Activated T-helper 2 cell treated with anti-CD3 and anti-CD28 coated beads, Interferon-gamma antibody, Interleukin-2, Interleukin-4, amounts not matched to agents 10 μg/mL and 5 μg/mL and 100 μg/mL, durations not matched to agents 14 hours and 24 hours and 36 hours (primary cell): ENCODE measurements at regions not wholly inside any gene's neighbourhood (a gene's known extent, or its start where the extent isn't known, plus 50 kb on each side); places are given as distances from the start of the nearest gene placed in this dataset.

Experiments
- DNase-seq: peaks from one replicate; pipeline ENCODE4 v3.0.0; 2021; ENCODE audit warnings: low spot score
- H3K27ac Mint-ChIP-seq: one replicate; pipeline ENCODE4 v1.8.0; 2021; ENCODE audit warnings: mixed read lengths
- H3K27me3 Mint-ChIP-seq: one replicate; pipeline ENCODE4 v1.8.0; 2021; ENCODE audit warnings: low read depth, mixed read lengths
- H3K36me3 Mint-ChIP-seq: one replicate; pipeline ENCODE4 v1.8.0; 2021; ENCODE audit warnings: low read depth, mixed read lengths
- H3K4me1 Mint-ChIP-seq: one replicate; pipeline ENCODE4 v1.8.0; 2021; ENCODE audit warnings: low read depth, mixed read lengths
- H3K4me3 Mint-ChIP-seq: one replicate; pipeline ENCODE4 v1.8.0; 2021; ENCODE audit warnings: low read depth, mild to moderate bottlenecking, moderate library complexity, mixed read lengths
- H3K9me3 Mint-ChIP-seq: one replicate; pipeline ENCODE4 v1.8.0; 2021; ENCODE audit warnings: mixed read lengths
- intact Hi-C: fragments of 100-400 bp; cut with micrococcal nuclease; formaldehyde crosslinking; loops from one replicate; pipeline ENCODE4 v1.15.1; 2023

DNA sequence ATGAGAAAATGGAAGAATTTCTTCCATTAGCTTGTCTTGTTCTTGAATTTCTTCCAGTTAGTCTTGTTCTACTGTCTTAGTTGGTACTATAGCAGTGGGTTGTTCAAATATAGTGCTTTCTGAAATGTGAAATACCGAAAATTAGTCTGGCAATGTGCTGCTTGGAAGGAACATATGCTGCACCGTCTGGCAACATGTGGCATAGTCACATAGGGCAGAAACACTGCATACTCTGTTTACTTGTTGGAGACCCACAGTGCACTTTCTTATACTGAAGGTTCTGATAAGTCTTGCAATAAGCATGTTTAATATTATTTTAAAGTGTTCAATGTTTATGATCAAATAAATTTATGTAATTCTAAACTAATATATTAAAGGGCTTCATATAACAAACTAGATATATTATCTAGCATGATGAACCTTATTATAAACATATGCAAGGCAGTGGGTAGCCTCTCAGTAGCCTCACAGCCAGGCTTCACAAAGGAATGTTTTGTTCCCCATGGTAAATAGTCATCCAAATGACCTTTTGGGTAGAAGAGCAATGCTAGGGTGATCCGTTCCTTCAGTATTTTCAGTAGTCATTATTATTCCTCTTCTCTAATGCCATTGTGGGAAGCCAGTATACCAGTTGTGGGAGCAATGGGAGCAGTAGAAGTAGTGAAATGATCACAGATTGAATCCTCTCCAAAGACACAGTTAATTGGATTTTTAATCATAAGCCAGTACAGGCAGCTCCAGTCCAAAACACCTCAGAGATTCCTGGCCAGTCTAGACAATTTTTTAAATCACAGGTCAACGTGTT is 1106.7 kb downstream of the DTWD2 start:
- Mint-ChIP-seq H3K9me3 (no peaks in the 10 kb centered on the region), H3K36me3 (no peaks in the 10 kb centered on the region), H3K27ac (no peak overlapping the region), H3K27me3 (no peaks in the 10 kb centered on the region), H3K4me1 (no peaks in the 10 kb centered on the region), H3K4me3 (no peak overlapping the region)
- intact Hi-C loops = no loop called here
- no peak for DNase-seq

DNA sequence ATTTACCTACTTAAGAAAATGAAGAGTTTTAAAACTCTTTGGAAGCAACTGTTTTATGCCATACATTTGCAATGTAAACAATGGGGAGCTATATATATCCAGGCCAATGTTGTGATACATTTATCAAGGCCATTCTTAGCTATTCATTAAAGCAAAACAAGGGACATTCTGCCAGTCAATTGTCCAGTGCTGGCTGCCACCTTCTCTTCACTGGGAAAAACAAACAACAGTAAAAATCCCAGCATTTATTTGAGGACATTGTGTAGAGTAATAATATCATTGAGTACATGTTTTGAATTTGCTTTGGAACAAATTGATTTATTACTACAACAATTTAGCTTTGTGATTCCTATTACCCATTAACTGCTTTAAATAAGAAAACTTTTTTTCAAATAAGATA is 1107.4 kb downstream of the DTWD2 start:
- H3K27me3 Mint-ChIP-seq = no peaks in the 10 kb centered on the region
- no peak overlapping the region for H3K4me3 Mint-ChIP-seq
- H3K36me3 Mint-ChIP-seq = no peaks in the 10 kb centered on the region
- DNase-seq = no peak
- no peaks in the 10 kb centered on the region for H3K9me3 Mint-ChIP-seq
- intact Hi-C loops = no loop called here
- H3K27ac Mint-ChIP-seq = no peak overlapping the region
- H3K4me1 Mint-ChIP-seq = no peaks in the 10 kb centered on the region

DNA sequence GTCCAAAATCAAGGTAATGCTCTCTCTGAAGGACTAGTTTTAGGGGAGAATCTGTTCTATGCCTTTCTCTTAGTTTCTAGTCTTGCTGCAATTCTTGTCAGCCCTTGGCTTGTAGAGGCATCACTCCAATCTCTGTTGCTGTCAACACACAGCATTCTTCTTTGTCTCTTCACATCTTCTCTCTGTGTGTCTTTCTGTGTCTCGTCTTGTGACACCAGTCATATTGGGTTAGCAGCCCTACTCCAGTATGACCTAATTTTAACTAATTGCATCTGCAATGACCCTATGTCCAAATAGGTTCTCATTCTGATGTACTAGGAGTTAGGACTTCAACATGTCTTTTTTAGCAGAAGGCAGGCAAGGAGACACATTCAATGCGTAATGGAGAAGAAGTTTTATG is 1110.6 kb downstream of the DTWD2 start:
- Mint-ChIP-seq H3K36me3 (no peaks in the 10 kb centered on the region), H3K27ac (no peak overlapping the region), H3K4me3 (no peak overlapping the region), H3K4me1 (no peaks in the 10 kb centered on the region), H3K27me3 (no peaks in the 10 kb centered on the region), H3K9me3 (no peaks in the 10 kb centered on the region)
- intact Hi-C loops = no loop called here
- DNase-seq = no peak

DNA sequence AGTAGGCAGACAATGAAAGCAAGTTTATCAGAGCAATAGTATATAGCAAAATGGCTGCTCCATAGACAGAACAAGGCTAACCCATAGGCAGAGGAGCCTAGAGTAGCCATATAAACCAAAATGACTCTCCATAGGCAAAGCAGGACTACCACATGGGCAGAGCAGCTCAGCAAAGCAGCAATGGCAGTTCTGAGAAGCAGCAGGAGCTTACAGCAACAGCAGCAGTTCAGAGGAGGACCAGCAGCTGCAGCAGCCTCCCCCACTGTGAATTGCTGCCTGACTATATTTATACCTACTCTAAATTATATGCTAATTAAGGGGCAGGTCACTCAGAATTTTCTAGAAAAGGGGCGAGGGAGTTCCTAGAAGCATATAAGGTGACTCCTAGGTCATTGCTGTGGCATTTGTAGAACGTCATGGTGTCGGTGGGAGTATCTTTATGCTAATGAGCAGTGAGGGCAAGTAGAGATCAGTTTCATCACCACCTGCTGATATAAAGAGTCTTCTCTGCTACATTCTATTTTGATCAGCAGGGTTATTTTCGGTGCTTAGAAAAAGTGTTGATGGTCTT is 1115.5 kb downstream of the DTWD2 start:
- no peaks in the 10 kb centered on the region for H3K27me3 Mint-ChIP-seq
- no peaks in the 10 kb centered on the region for H3K36me3 Mint-ChIP-seq
- no peaks in the 10 kb centered on the region for H3K4me1 Mint-ChIP-seq
- DNase-seq = no peak
- intact Hi-C loops = no loop called here
- no peak overlapping the region for H3K27ac Mint-ChIP-seq
- no peaks in the 10 kb centered on the region for H3K9me3 Mint-ChIP-seq
- H3K4me3 Mint-ChIP-seq = no peak overlapping the region

DNA sequence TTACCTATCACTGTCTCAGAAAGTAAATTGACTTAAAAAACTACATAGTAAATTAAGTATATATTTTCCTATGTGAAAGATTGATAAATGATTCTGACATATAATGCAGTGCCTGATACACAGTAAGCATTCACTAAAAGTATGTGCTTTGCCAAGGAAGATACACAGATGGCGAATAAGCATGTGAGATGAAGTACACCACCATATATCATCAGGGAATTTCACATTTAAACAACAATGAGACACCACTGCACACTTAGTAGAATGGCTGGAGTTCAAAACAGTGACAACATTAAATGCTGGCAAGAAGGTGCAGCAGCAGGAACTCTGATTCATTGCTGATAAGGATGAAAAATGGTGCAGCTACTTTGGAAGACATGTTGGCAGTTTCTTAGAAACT is 1118.8 kb downstream of the DTWD2 start:
- Mint-ChIP-seq H3K27ac (no peak overlapping the region), H3K27me3 (no peaks in the 10 kb centered on the region), H3K4me1 (no peaks in the 10 kb centered on the region), H3K9me3 (no peaks in the 10 kb centered on the region), H3K36me3 (no peaks in the 10 kb centered on the region), H3K4me3 (no peak overlapping the region)
- intact Hi-C loops = no loop called here
- no peak for DNase-seq

DNA sequence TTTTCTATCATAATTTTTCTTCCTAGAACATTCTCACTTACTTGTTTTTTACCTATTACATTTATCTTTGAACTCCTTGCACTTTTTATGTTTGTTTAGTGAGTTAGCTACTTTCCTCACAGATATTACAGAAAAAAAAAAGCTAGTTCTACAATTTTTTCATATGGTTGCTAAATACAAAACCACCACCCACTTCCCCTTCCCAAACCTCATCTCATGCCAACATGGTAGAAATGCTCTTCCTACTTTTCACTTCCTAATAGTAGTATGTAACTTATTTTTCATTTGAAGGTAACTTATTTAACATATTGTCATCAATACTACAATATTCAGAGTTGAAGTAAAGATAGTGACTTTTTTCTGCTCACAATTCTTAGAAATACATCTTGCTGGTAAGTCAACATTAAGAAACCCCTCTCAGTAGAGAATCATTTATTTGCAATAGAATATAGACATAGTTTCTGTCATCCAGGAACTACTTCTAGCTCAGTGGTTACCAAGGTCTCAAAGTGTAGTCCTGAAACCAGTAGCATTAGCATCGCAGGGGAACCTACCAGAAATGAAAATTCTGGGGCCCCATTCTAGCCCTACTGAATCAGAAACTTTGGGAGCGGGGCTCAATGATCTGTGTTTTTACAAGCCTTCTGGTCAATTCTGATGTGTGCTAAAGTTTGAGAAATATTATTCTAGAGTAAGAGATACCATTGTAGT is 1124.6 kb downstream of the DTWD2 start:
- Mint-ChIP-seq H3K27ac (no peak overlapping the region), H3K27me3 (no peaks in the 10 kb centered on the region), H3K9me3 (peaks cover 4% of the 10 kb centered on the region), H3K36me3 (no peaks in the 10 kb centered on the region), H3K4me3 (no peak overlapping the region), H3K4me1 (no peaks in the 10 kb centered on the region)
- DNase-seq = no peak
- intact Hi-C loops = no loop called here

DNA sequence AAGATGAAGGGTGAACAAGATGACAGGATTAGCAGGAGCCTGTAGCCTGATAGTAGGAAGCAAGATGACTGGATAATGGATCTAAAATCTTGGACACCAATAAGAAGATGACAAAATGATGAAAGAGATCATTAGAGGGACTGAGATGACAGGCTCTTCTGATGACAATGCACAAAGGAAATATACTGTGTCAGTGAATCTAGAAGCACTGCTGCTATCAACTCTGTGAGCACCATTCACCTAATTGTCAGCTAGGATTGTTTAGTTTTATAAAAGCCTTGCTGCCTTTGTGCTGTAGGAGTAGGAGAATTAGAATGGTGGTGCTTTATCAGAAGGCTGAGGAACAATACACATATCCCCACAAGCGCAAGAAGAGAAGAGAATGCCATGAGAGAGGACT is 1127.8 kb downstream of the DTWD2 start:
- Mint-ChIP-seq H3K27me3 (no peaks in the 10 kb centered on the region), H3K4me1 (no peaks in the 10 kb centered on the region), H3K36me3 (no peaks in the 10 kb centered on the region), H3K9me3 (peaks cover 8% of the 10 kb centered on the region), H3K4me3 (no peak overlapping the region), H3K27ac (no peak overlapping the region)
- no peak for DNase-seq
- intact Hi-C loops = no loop called here

DNA sequence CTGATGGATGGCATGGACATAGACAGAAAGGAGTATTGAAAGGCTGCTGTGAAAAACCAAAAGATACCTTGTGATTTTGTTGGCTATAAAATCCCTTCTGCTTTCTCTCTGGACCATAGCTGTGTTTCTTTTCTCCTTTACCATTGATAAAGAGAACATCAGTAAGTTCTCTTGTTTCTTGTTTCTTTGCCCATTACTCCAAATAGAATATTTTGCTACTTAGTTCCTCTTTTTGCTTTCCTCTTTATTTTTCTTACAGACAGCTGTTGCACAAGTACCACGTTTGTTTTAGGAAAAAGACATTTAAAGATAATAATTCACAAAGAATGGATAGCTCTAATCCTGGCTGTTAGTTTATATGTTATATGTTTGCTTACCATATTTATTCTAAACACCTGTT is 1129.2 kb downstream of the DTWD2 start:
- Mint-ChIP-seq H3K9me3 (peaks cover 8% of the 10 kb centered on the region), H3K27me3 (no peaks in the 10 kb centered on the region), H3K4me3 (no peak overlapping the region), H3K36me3 (no peaks in the 10 kb centered on the region), H3K4me1 (no peaks in the 10 kb centered on the region), H3K27ac (no peak overlapping the region)
- intact Hi-C loops = no loop called here
- DNase-seq = no peak

DNA sequence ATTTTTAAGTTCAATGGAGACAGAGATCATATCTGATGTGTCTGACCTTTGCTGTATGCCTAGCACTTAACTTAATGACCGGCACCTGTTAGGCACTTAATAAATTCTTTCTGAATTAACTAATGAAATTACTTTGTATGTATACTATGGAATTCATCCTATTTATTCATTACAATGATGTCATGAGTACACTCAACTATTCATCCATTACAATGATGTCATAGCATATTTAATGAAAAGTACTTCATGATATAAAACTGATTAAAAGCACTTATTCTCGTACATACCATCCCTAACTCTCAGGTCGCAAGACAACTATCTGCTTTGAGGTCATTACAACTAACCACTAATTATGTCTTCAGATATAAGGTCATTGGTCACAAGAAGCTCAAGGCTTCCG is 1131.6 kb downstream of the DTWD2 start:
- Mint-ChIP-seq H3K4me1 (no peaks in the 10 kb centered on the region), H3K4me3 (no peak overlapping the region), H3K36me3 (no peaks in the 10 kb centered on the region), H3K27ac (no peak overlapping the region), H3K9me3 (peaks cover 4% of the 10 kb centered on the region), H3K27me3 (no peaks in the 10 kb centered on the region)
- intact Hi-C loops = no loop called here
- no peak for DNase-seq

DNA sequence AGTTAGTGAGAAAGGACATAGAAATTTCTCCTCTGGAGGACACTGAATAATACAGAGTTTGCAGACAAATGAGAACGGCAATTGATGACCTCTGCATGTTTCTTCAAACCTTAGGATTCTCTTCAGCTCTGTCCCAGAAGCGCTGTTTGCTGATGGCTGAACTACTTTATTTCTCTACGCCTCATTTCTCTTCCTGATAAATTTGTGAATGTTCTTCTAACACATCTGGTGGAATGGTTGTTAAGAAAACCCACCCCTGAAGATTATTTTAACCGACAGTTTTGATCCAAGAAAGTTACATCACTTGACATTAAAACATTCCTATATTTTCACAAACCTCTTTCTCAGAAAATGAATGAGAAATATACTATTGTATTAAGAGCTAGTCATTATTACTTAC is 1150.6 kb downstream of the DTWD2 start:
- peaks cover 32% of the 10 kb centered on the region for H3K9me3 Mint-ChIP-seq
- no peak for DNase-seq
- H3K27ac Mint-ChIP-seq = no peak overlapping the region
- H3K36me3 Mint-ChIP-seq = no peaks in the 10 kb centered on the region
- intact Hi-C loops = no loop called here
- H3K4me3 Mint-ChIP-seq = no peak overlapping the region
- no peaks in the 10 kb centered on the region for H3K4me1 Mint-ChIP-seq
- H3K27me3 Mint-ChIP-seq = no peaks in the 10 kb centered on the region

DNA sequence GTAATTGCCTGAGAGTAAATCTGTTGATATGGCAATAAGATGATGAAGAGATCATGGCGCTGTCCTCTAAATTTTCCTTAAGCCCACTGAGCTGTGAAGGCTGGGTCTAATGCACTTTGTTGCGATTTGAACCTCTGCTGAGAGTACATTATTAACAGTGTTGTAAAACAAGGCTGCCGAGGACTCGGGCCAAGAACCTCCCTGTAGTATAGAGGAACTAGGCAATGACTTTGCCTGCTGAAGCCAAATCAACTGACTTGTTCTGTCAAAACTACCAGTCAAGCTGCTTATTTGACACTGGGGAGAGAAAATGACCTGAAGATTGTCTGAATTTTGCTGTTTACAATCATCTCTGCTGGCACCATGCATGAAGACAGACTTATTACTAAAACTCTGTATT is 1154.7 kb downstream of the DTWD2 start:
- H3K36me3 Mint-ChIP-seq = no peaks in the 10 kb centered on the region
- DNase-seq = no peak
- no peaks in the 10 kb centered on the region for H3K4me1 Mint-ChIP-seq
- peaks cover 27% of the 10 kb centered on the region for H3K9me3 Mint-ChIP-seq
- H3K4me3 Mint-ChIP-seq = no peak overlapping the region
- H3K27me3 Mint-ChIP-seq = no peaks in the 10 kb centered on the region
- intact Hi-C loops = no loop called here
- H3K27ac Mint-ChIP-seq = no peak overlapping the region

DNA sequence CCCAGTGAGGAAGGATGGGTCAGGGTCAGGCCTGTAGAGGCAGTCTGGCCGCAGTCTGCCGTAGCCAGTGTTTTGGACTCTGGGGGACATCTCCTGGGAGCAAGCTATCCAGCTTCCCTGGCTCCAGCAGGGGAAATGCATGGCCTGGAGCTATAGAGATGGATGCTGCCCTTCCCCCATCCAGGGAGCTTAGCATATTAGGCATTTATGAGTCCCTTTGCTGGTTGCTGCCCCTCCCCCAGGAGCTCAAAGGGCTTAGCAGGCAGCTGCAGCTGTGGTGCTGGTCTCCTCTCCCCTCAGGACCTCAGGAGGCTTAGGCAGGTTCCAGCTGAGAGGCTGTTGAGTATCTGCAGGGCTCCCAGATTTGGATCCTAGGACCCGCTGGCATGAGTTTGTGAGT is 1158.7 kb downstream of the DTWD2 start:
- Mint-ChIP-seq H3K27ac (no peak overlapping the region), H3K36me3 (no peaks in the 10 kb centered on the region), H3K9me3 (peaks cover 29% of the 10 kb centered on the region), H3K4me3 (no peak overlapping the region), H3K4me1 (no peaks in the 10 kb centered on the region), H3K27me3 (no peaks in the 10 kb centered on the region)
- no peak for DNase-seq
- intact Hi-C loops = no loop called here

DNA sequence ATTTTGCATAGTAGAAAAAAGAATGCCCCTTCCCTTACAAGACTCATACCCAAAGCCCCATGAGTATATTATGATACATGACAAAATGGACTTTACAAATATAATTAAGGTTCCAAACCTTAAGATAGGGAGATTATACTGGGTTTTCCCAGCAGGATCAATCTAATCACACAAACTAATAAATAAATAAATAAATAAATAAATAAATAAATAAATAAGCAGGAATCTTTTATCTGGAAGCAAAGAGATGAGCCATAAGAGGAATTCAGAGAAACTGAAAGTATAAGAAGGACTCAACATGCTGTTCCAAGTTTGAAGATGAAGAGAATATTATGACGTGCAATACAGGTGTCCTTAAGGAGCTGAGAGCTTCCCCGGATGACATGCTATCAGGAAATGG is 1174.5 kb downstream of the DTWD2 start:
- intact Hi-C loops = no loop called here
- Mint-ChIP-seq H3K36me3 (no peaks in the 10 kb centered on the region), H3K9me3 (peaks cover 17% of the 10 kb centered on the region), H3K27me3 (no peaks in the 10 kb centered on the region), H3K4me3 (no peak overlapping the region), H3K4me1 (no peaks in the 10 kb centered on the region), H3K27ac (no peak overlapping the region)
- no peak for DNase-seq
